HepG2 (cell line): ENCODE measurements at regions not wholly inside any gene's neighbourhood (a gene's known extent, or its start where the extent isn't known, plus 50 kb on each side); places are given as distances from the start of the nearest gene placed in this dataset.

Experiments used
- ATAC-seq: fragments of 200-7000 bp; cut with Tn5 transposase; 3 replicates; pipeline ENCODE4 v1.9.1; 2020; ENCODE audit warnings: mild to moderate bottlenecking, moderate library complexity
- BruUV-seq: library from RNA; stranded (reverse); fragments of 400-500 nt; replicated peaks from 2 replicates; lab custom pipeline; 2021; lab: Mats Ljungman, UMichigan
- CTCF ChIA-PET: fragments of 300-600 bp; formaldehyde crosslinking; extraction: SDS; loops from one replicate; lab custom pipeline; 2021; ENCODE audit warnings: low total read pairs, inconsistent platforms, low intra/inter-chr PET ratio; lab: Yijun Ruan, JAX
- POLR2A ChIA-PET: fragments of 350-600 bp; sonication (Branson Sonifier 250); formaldehyde crosslinking; loops from one replicate; lab custom pipeline; 2020; ENCODE audit warnings: antibody characterized with exemption, inconsistent platforms; lab: Yijun Ruan, JAX
- DNase-seq: peaks from one replicate; pipeline ENCODE4 v3.0.0-alpha.2; 2015; ENCODE audit warnings: low spot score
- FAIRE-seq: peaks from 3 replicates; lab custom pipeline; 2011; peaks lifted over from hg19 to GRCh38; lab: Jason Lieb, UNC
- H2AFZ ChIP-seq: one replicate; pipeline ENCODE4 v1.6.1; 2011; ENCODE audit warnings: low read length, inconsistent platforms
- H3K27ac ChIP-seq: fragments of 300-600 bp; 3 replicates; pipeline ENCODE4 v1.8.0; 2011; ENCODE audit warnings: mixed run types, mild to moderate bottlenecking, mixed read lengths, low read length, inconsistent platforms; ENCODE audit not compliant: insufficient read depth; ENCODE audit errors: extremely low read length
- H3K27me3 ChIP-seq, 2 experiments: fragments of 200-600 bp in 1 of 2; 2 replicates in 1 of 2; 3 replicates in 1 of 2; pipeline versions ENCODE4 v1.6.0 to v1.8.0; 2011; ENCODE audit warnings: low read length in 2 of 2, mild to moderate bottlenecking in 2 of 2, moderate library complexity in 2 of 2, inconsistent platforms in 1 of 2; ENCODE audit not compliant: insufficient read depth in 2 of 2, control insufficient read depth in 1 of 2
- H3K36me3 ChIP-seq, 2 experiments: fragments of 200-600 bp in 1 of 2; replicated peaks in 1 of 2; 2 replicates in 1 of 2; 3 replicates in 1 of 2; pipeline versions ENCODE4 v1.5.1 to v1.8.0; 2011; ENCODE audit warnings: low read length in 2 of 2, inconsistent platforms in 1 of 2; ENCODE audit not compliant: insufficient read depth in 2 of 2, control insufficient read depth in 1 of 2
- H3K4me1 ChIP-seq: 2 replicates; pipeline ENCODE4 v1.5.1; 2012; ENCODE audit warnings: low read length, inconsistent platforms; ENCODE audit not compliant: insufficient read depth
- H3K4me2 ChIP-seq: 2 replicates; pipeline ENCODE4 v1.6.0; 2011; ENCODE audit warnings: low read depth, low read length, inconsistent platforms
- H3K4me3 ChIP-seq, 3 experiments: fragments of 200-600 bp in 1 of 3; sonication (generic), shearing (Covaris generic) in 1 of 3; replicated peaks in 1 of 3; 2 replicates each; pipeline ENCODE4 v1.5.1; 2011 to 2016; ENCODE audit warnings: low read length in 3 of 3, inconsistent platforms in 2 of 3, low read depth in 2 of 3, mild to moderate bottlenecking in 2 of 3, control low read depth in 1 of 3, mixed read lengths in 1 of 3; ENCODE audit not compliant: insufficient read depth in 1 of 3
- H3K79me2 ChIP-seq: one replicate; pipeline ENCODE4 v1.6.1; 2011; ENCODE audit warnings: low read length, inconsistent platforms; ENCODE audit not compliant: insufficient read depth
- H3K9ac ChIP-seq: 2 replicates; pipeline ENCODE4 v1.6.0; 2011; ENCODE audit warnings: mild to moderate bottlenecking, low read depth, low read length, inconsistent platforms; ENCODE audit not compliant: insufficient read depth
- H3K9me3 ChIP-seq: 2 replicates; pipeline ENCODE4 v1.5.1; 2012; ENCODE audit warnings: mild to moderate bottlenecking, low read length
- H4K20me1 ChIP-seq: 2 replicates; pipeline ENCODE4 v1.6.0; 2011; ENCODE audit warnings: inconsistent platforms, mild to moderate bottlenecking, low read length, moderate library complexity; ENCODE audit not compliant: insufficient read depth
- AKNA ChIP-seq: sonication (generic); formaldehyde crosslinking; IDR thresholded peaks from 2 replicates; pipeline ENCODE4 v1.4.0; 2020; ENCODE audit warnings: missing genetic modification reagents, borderline replicate concordance
- MYNN ChIP-seq: sonication (generic); formaldehyde crosslinking; IDR thresholded peaks from 2 replicates; pipeline ENCODE4 v1.4.0; 2020; ENCODE audit warnings: mild to moderate bottlenecking, low read depth, missing genetic modification reagents
- WGBS: methylation state at CpG from one replicate; pipeline ENCODE4 v1.1.6; 2017; ENCODE audit warnings: low lambda C conversion rate; 5-methylcytosine and 5-hydroxymethylcytosine counted together
- in situ Hi-C: cut with HindIII; loops from 2 replicates; pipeline ENCODE4 v1.10.0; 2017; ENCODE audit warnings: low pct_unique_long_range_greater_than_20kb; ENCODE audit not compliant: extremely low pct_ligation_motif_present
- intact Hi-C: fragments of 100-400 bp; cut with micrococcal nuclease; formaldehyde crosslinking; loops from one replicate; pipeline ENCODE4 v1.10.0; 2022; ENCODE audit not compliant: unreplicated experiment

GRCh38 chr2:117055499-117056375, 758.8 kb upstream of the DDX18 start:
- Histone ChIP-seq H3K27me3 (no peaks in the 10 kb centered on the region), H3K9ac (no peak overlapping the region), H3K79me2 (no peaks in the 10 kb centered on the region), H2AFZ (no peak overlapping the region), H3K4me3 (no peak overlapping the region), H4K20me1 (no peaks in the 10 kb centered on the region), H3K9me3 (peaks cover 78% of the 10 kb centered on the region), H3K4me2 (no peak overlapping the region), H3K36me3 (no peaks in the 10 kb centered on the region), H3K4me1 (no peaks in the 10 kb centered on the region), H3K27ac (no peak overlapping the region)
- intact Hi-C loops = no loop called here
- FAIRE-seq = no peak
- POLR2A ChIA-PET = no interaction called here
- no TSS peak for BruUV-seq
- no peak for DNase-seq
- in situ Hi-C loops = no loop called here
- CTCF ChIA-PET = no interaction called here
- TF ChIP-seq AKNA = no peak
- no peak for TF ChIP-seq MYNN (CRISPR knock-in tag)
- ATAC-seq = no peak
- WGBS = 64% methylated on average over 54 of the region's 59 CpGs
